Type B pancreatic cell (in vitro differentiated cells): ENCODE measurements at regions not wholly inside any gene's neighbourhood (a gene's known extent, or its start where the extent isn't known, plus 50 kb on each side); places are given as distances from the start of the nearest gene placed in this dataset.

Experiments
- DNase-seq: peaks from one replicate; pipeline ENCODE4 v3.0.0; 2021; ENCODE audit warnings: mixed read lengths; ENCODE audit not compliant: unreplicated experiment; ENCODE audit errors: extremely low spot score
- H3K27ac Mint-ChIP-seq: 2 replicates; pipeline ENCODE4 v1.8.0; 2021; ENCODE audit warnings: mild to moderate bottlenecking, mixed read lengths
- H3K27me3 Mint-ChIP-seq: 2 replicates; pipeline ENCODE4 v1.8.0; 2021; ENCODE audit warnings: mixed read lengths
- H3K36me3 Mint-ChIP-seq: 2 replicates; pipeline ENCODE4 v1.8.0; 2021; ENCODE audit warnings: mixed read lengths
- H3K4me1 Mint-ChIP-seq: one replicate; pipeline ENCODE4 v1.8.0; 2021; ENCODE audit warnings: mixed read lengths; ENCODE audit not compliant: unreplicated experiment
- H3K4me3 Mint-ChIP-seq: 2 replicates; pipeline ENCODE4 v1.8.0; 2021; ENCODE audit warnings: mild to moderate bottlenecking, mixed read lengths
- H3K9me3 Mint-ChIP-seq: 2 replicates; pipeline ENCODE4 v1.8.0; 2021; ENCODE audit warnings: mixed read lengths
- CTCF ChIP-seq: fragments of 200-600 bp; sonication (generic); conservative IDR thresholded peaks from 2 replicates; pipeline ENCODE4 v1.5.0; 2021; ENCODE audit warnings: antibody characterized with exemption, mild to moderate bottlenecking

- Mint-ChIP-seq H3K27me3 (peaks cover 5% of the 10 kb centered on the region), H3K4me3 (no peak overlapping the region), H3K36me3 (peaks cover 3% of the 10 kb centered on the region), H3K4me1 (peaks cover 28% of the 10 kb centered on the region), H3K27ac (peak overlapping the region; percentile 35), H3K9me3 (peaks cover 11% of the 10 kb centered on the region)
- no peak for TF ChIP-seq CTCF
- DNase-seq = no peak
Observed at GRCh38 chr2:234635284-234635683, 138.4 kb upstream of the ARL4C start.

- Mint-ChIP-seq H3K27me3 (peaks cover 5% of the 10 kb centered on the region), H3K4me1 (peaks cover 34% of the 10 kb centered on the region), H3K27ac (peak overlapping the region; percentile 78), H3K36me3 (peaks cover 3% of the 10 kb centered on the region), H3K4me3 (peak overlapping the region; percentile 39), H3K9me3 (peaks cover 11% of the 10 kb centered on the region)
- no peak for TF ChIP-seq CTCF
- no peak for DNase-seq
Observed at GRCh38 chr2:234633581-234634230, 136.8 kb upstream of the ARL4C start.

GRCh38 chr2:234632527-234633391 is 135.9 kb upstream of the ARL4C start:
- Mint-ChIP-seq H3K27ac (no peak overlapping the region), H3K36me3 (peaks cover 3% of the 10 kb centered on the region)

GRCh38 chr2:234631646-234632514 is 135.0 kb upstream of the ARL4C start:
- TF ChIP-seq CTCF = no peak
- peaks cover 3% of the 10 kb centered on the region for H3K36me3 Mint-ChIP-seq
- H3K4me1 Mint-ChIP-seq = peaks cover 30% of the 10 kb centered on the region
- H3K27ac Mint-ChIP-seq = no peak overlapping the region
- peaks cover 5% of the 10 kb centered on the region for H3K27me3 Mint-ChIP-seq
- H3K9me3 Mint-ChIP-seq = peaks cover 11% of the 10 kb centered on the region
- no peak for DNase-seq
- H3K4me3 Mint-ChIP-seq = no peak overlapping the region

More at GRCh38 chr2:234632527-234633391, 135.9 kb upstream of the ARL4C start:
- DNase-seq = no peak
- Mint-ChIP-seq H3K27me3 (peaks cover 5% of the 10 kb centered on the region), H3K9me3 (peaks cover 11% of the 10 kb centered on the region), H3K4me1 (peaks cover 30% of the 10 kb centered on the region), H3K4me3 (peak overlapping the region; percentile 5)
- no peak for TF ChIP-seq CTCF

- no peak for DNase-seq
- H3K27ac Mint-ChIP-seq = peak overlapping the region; percentile 17
- peaks cover 30% of the 10 kb centered on the region for H3K4me1 Mint-ChIP-seq
- peaks cover 3% of the 10 kb centered on the region for H3K36me3 Mint-ChIP-seq
- H3K4me3 Mint-ChIP-seq = peak overlapping the region; percentile 48
- peaks cover 5% of the 10 kb centered on the region for H3K27me3 Mint-ChIP-seq
- H3K9me3 Mint-ChIP-seq = peaks cover 8% of the 10 kb centered on the region
- no peak for TF ChIP-seq CTCF
Observed at GRCh38 chr2:234630801-234631261, 133.9 kb upstream of the ARL4C start.
